Activated naive CD8-positive, alpha-beta T cell treated with anti-CD3 and anti-CD28 coated beads, Interleukin-2, amount 10 ng/mL, durations not matched to agents 7 days and 5 days (primary cell): ENCODE measurements at regions not wholly inside any gene's neighbourhood (a gene's known extent, or its start where the extent isn't known, plus 50 kb on each side); places are given as distances from the start of the nearest gene placed in this dataset.
"Not testable (repeated sequence)": the region's sequence is repeated elsewhere in the genome, so short reads cannot be mapped to it uniquely, and the experiment has no call there.

Experiments
- ATAC-seq: fragments of 150-1000 bp; cut with Tn5 transposase; one replicate; pipeline ENCODE4 v1.10.0; 2021; ENCODE audit warnings: low read depth, moderate library complexity
- POLR2A ChIA-PET: fragments of 350-600 bp; sonication (Branson Sonifier 250); formaldehyde crosslinking; loops from one replicate; lab custom pipeline; 2021; ENCODE audit warnings: antibody characterized with exemption; lab: Charles Lee
- DNase-seq: peaks from one replicate; pipeline ENCODE4 v3.0.0; 2021
- H3K27ac Mint-ChIP-seq: one replicate; pipeline ENCODE4 v1.8.0; 2022; ENCODE audit warnings: mild to moderate bottlenecking, mixed read lengths
- H3K27me3 Mint-ChIP-seq: one replicate; pipeline ENCODE4 v1.8.0; 2022; ENCODE audit warnings: mild to moderate bottlenecking, moderate library complexity, mixed read lengths
- H3K36me3 Mint-ChIP-seq: one replicate; pipeline ENCODE4 v1.8.0; 2021; ENCODE audit warnings: mild to moderate bottlenecking, mixed read lengths
- H3K4me1 Mint-ChIP-seq: one replicate; pipeline ENCODE4 v1.8.0; 2021; ENCODE audit warnings: mixed read lengths
- H3K4me3 Mint-ChIP-seq: one replicate; pipeline ENCODE4 v1.8.0; 2022; ENCODE audit warnings: mild to moderate bottlenecking, moderate library complexity, mixed read lengths
- H3K9me3 Mint-ChIP-seq: one replicate; pipeline ENCODE4 v1.8.0; 2021; ENCODE audit warnings: mixed read lengths

GRCh38 chr11:12585861-12586260 is 88.4 kb upstream of the TEAD1 start:
- ATAC-seq (no peak), DNase-seq (no peak)
- Mint-ChIP-seq H3K9me3 (no peaks in the 10 kb centered on the region), H3K36me3 (no peaks in the 10 kb centered on the region), H3K4me3 (no peak overlapping the region), H3K4me1 (no peaks in the 10 kb centered on the region), H3K27me3 (peaks cover 18% of the 10 kb centered on the region), H3K27ac (no peak overlapping the region)
- POLR2A ChIA-PET, result no interaction called here

- no peaks in the 10 kb centered on the region for H3K4me1 Mint-ChIP-seq
- no peaks in the 10 kb centered on the region for H3K9me3 Mint-ChIP-seq
- no peak for DNase-seq
- H3K36me3 Mint-ChIP-seq, result no peaks in the 10 kb centered on the region
- H3K27ac Mint-ChIP-seq, result no peak overlapping the region
- ATAC-seq, result no peak
- POLR2A ChIA-PET, result no interaction called here
- peaks cover 11% of the 10 kb centered on the region for H3K27me3 Mint-ChIP-seq
- H3K4me3 Mint-ChIP-seq, result no peak overlapping the region
Measured at GRCh38 chr11:12587333-12587991, 86.8 kb upstream of the TEAD1 start.

GRCh38 chr11:12591706-12592105 is 82.5 kb upstream of the TEAD1 start:
- H3K27ac Mint-ChIP-seq, result no peak overlapping the region
- peaks cover 4% of the 10 kb centered on the region for H3K9me3 Mint-ChIP-seq
- no peaks in the 10 kb centered on the region for H3K36me3 Mint-ChIP-seq
- POLR2A ChIA-PET, result no interaction called here
- H3K27me3 Mint-ChIP-seq, result peaks cover 9% of the 10 kb centered on the region
- no peak overlapping the region for H3K4me3 Mint-ChIP-seq
- H3K4me1 Mint-ChIP-seq, result no peaks in the 10 kb centered on the region
- DNase-seq, result no peak
- no peak for ATAC-seq

GRCh38 chr11:12592283-12592682 is 81.9 kb upstream of the TEAD1 start:
- no peaks in the 10 kb centered on the region for H3K36me3 Mint-ChIP-seq
- no peak for DNase-seq
- no peak overlapping the region for H3K27ac Mint-ChIP-seq
- peaks cover 8% of the 10 kb centered on the region for H3K27me3 Mint-ChIP-seq
- H3K4me1 Mint-ChIP-seq, result no peaks in the 10 kb centered on the region
- no peak overlapping the region for H3K4me3 Mint-ChIP-seq
- peaks cover 6% of the 10 kb centered on the region for H3K9me3 Mint-ChIP-seq
- no peak for ATAC-seq
- POLR2A ChIA-PET, result no interaction called here

GRCh38 chr11:12595089-12595847 is 79.0 kb upstream of the TEAD1 start:
- H3K36me3 Mint-ChIP-seq, H3K4me3 Mint-ChIP-seq, ATAC-seq, H3K9me3 Mint-ChIP-seq, DNase-seq, POLR2A ChIA-PET, H3K27ac Mint-ChIP-seq, H3K4me1 Mint-ChIP-seq, H3K27me3 Mint-ChIP-seq: not testable (repeated sequence)

- POLR2A ChIA-PET, result no interaction called here
- DNase-seq, result no peak
- peaks cover 5% of the 10 kb centered on the region for H3K27me3 Mint-ChIP-seq
- no peak overlapping the region for H3K4me3 Mint-ChIP-seq
- H3K4me1 Mint-ChIP-seq, result no peaks in the 10 kb centered on the region
- no peaks in the 10 kb centered on the region for H3K36me3 Mint-ChIP-seq
- H3K9me3 Mint-ChIP-seq, result peaks cover 6% of the 10 kb centered on the region
- no peak for ATAC-seq
- H3K27ac Mint-ChIP-seq, result no peak overlapping the region
Measured at GRCh38 chr11:12598330-12599256, 75.6 kb upstream of the TEAD1 start.

- no peak for ATAC-seq
- no peak overlapping the region for H3K27ac Mint-ChIP-seq
Measured at GRCh38 chr11:12599408-12600143, 74.6 kb upstream of the TEAD1 start.

GRCh38 chr11:12600829-12601228 is 73.4 kb upstream of the TEAD1 start:
- ATAC-seq (no peak), DNase-seq (no peak)
- Mint-ChIP-seq H3K4me1 (no peaks in the 10 kb centered on the region), H3K27me3 (peaks cover 3% of the 10 kb centered on the region), H3K4me3 (no peak overlapping the region), H3K36me3 (no peaks in the 10 kb centered on the region), H3K27ac (no peak overlapping the region), H3K9me3 (peaks cover 3% of the 10 kb centered on the region)
- POLR2A ChIA-PET, result no interaction called here

More at GRCh38 chr11:12599408-12600143, 74.6 kb upstream of the TEAD1 start:
- no peak overlapping the region for H3K4me3 Mint-ChIP-seq
- H3K4me1 Mint-ChIP-seq, result no peaks in the 10 kb centered on the region
- POLR2A ChIA-PET, result no interaction called here
- no peaks in the 10 kb centered on the region for H3K36me3 Mint-ChIP-seq
- peak; percentile 62 for DNase-seq
- H3K27me3 Mint-ChIP-seq, result peaks cover 3% of the 10 kb centered on the region
- peaks cover 6% of the 10 kb centered on the region for H3K9me3 Mint-ChIP-seq

GRCh38 chr11:12602421-12602820 is 71.8 kb upstream of the TEAD1 start:
- no peaks in the 10 kb centered on the region for H3K4me1 Mint-ChIP-seq
- POLR2A ChIA-PET, result no interaction called here
- peaks cover 3% of the 10 kb centered on the region for H3K27me3 Mint-ChIP-seq
- H3K36me3 Mint-ChIP-seq, result no peaks in the 10 kb centered on the region
- no peak overlapping the region for H3K4me3 Mint-ChIP-seq
- DNase-seq (no peak), ATAC-seq (no peak)
- no peak overlapping the region for H3K27ac Mint-ChIP-seq
- no peaks in the 10 kb centered on the region for H3K9me3 Mint-ChIP-seq

GRCh38 chr11:12603143-12604088 is 70.8 kb upstream of the TEAD1 start:
- H3K4me1 Mint-ChIP-seq, result no peaks in the 10 kb centered on the region
- DNase-seq, result no peak
- H3K9me3 Mint-ChIP-seq, result peaks cover 2% of the 10 kb centered on the region
- no peaks in the 10 kb centered on the region for H3K36me3 Mint-ChIP-seq
- peaks cover 5% of the 10 kb centered on the region for H3K27me3 Mint-ChIP-seq
- H3K4me3 Mint-ChIP-seq, result no peak overlapping the region
- POLR2A ChIA-PET, result no interaction called here
- no peak for ATAC-seq
- H3K27ac Mint-ChIP-seq, result no peak overlapping the region

GRCh38 chr11:12604557-12605153 is 69.6 kb upstream of the TEAD1 start:
- peaks cover 5% of the 10 kb centered on the region for H3K27me3 Mint-ChIP-seq
- DNase-seq (no peak), ATAC-seq (no peak)
- H3K36me3 Mint-ChIP-seq, result no peaks in the 10 kb centered on the region
- POLR2A ChIA-PET, result no interaction called here
- H3K9me3 Mint-ChIP-seq, result peaks cover 4% of the 10 kb centered on the region
- no peaks in the 10 kb centered on the region for H3K4me1 Mint-ChIP-seq
- H3K27ac Mint-ChIP-seq, result no peak overlapping the region
- no peak overlapping the region for H3K4me3 Mint-ChIP-seq

GRCh38 chr11:12606597-12606996 is 67.6 kb upstream of the TEAD1 start:
- no peaks in the 10 kb centered on the region for H3K36me3 Mint-ChIP-seq
- POLR2A ChIA-PET, result no interaction called here
- H3K4me3 Mint-ChIP-seq, result no peak overlapping the region
- H3K4me1 Mint-ChIP-seq, result no peaks in the 10 kb centered on the region
- DNase-seq (no peak), ATAC-seq (no peak)
- H3K27ac Mint-ChIP-seq, result no peak overlapping the region
- peaks cover 7% of the 10 kb centered on the region for H3K27me3 Mint-ChIP-seq
- H3K9me3 Mint-ChIP-seq, result peaks cover 6% of the 10 kb centered on the region
